Parathyroid adenoma (tissue), 2 donors: ENCODE measurements at regions not wholly inside any gene's neighbourhood (a gene's known extent, or its start where the extent isn't known, plus 50 kb on each side); places are given as distances from the start of the nearest gene placed in this dataset.

Source experiments
- H2AFZ ChIP-seq: fragments of 300-600 bp; sonication (generic); one replicate; pipeline ENCODE4 v1.7.0; 2017; ENCODE audit warnings: antibody characterized with exemption, mild to moderate bottlenecking
- H3K27ac ChIP-seq: fragments of 300-600 bp; sonication (generic); one replicate; pipeline ENCODE4 v1.7.0; 2017
- H3K27me3 ChIP-seq: fragments of 300-600 bp; sonication (generic); one replicate; pipeline ENCODE4 v1.7.0; 2017; ENCODE audit warnings: low read length; ENCODE audit not compliant: control insufficient read depth, insufficient read depth
- H3K36me3 ChIP-seq: fragments of 300-600 bp; sonication (generic); one replicate; pipeline ENCODE4 v1.7.0; 2017; ENCODE audit warnings: low read length; ENCODE audit not compliant: control insufficient read depth, insufficient read depth
- H3K4me1 ChIP-seq: fragments of 300-600 bp; sonication (generic); one replicate; pipeline ENCODE4 v1.7.0; 2017; ENCODE audit warnings: control low read depth
- H3K4me2 ChIP-seq: fragments of 300-600 bp; sonication (generic); one replicate; pipeline ENCODE4 v1.7.0; 2017; ENCODE audit warnings: low read length
- H3K4me3 ChIP-seq: fragments of 300-600 bp; sonication (generic); one replicate; pipeline ENCODE4 v1.7.0; 2017; ENCODE audit warnings: low read depth, low read length
- H3K79me2 ChIP-seq: fragments of 300-600 bp; sonication (generic); one replicate; pipeline ENCODE4 v1.7.0; 2017; ENCODE audit warnings: control low read depth
- H3K9ac ChIP-seq: fragments of 300-600 bp; sonication (generic); one replicate; pipeline ENCODE4 v1.7.0; 2017; ENCODE audit warnings: mild to moderate bottlenecking
- H3K9me3 ChIP-seq: fragments of 300-600 bp; sonication (generic); one replicate; pipeline ENCODE4 v1.7.0; 2017; ENCODE audit warnings: low read length; ENCODE audit not compliant: control insufficient read depth
- TF ChIP-seq, protein P1 (sequence below): fragments of 300-600 bp; sonication (generic); IDR thresholded peaks from one replicate; pipeline ENCODE4 v1.7.0; 2017; ENCODE audit warnings: antibody characterized with exemption, mild to moderate bottlenecking
- donor health status: primary hyperparathyroidism.

DNA sequence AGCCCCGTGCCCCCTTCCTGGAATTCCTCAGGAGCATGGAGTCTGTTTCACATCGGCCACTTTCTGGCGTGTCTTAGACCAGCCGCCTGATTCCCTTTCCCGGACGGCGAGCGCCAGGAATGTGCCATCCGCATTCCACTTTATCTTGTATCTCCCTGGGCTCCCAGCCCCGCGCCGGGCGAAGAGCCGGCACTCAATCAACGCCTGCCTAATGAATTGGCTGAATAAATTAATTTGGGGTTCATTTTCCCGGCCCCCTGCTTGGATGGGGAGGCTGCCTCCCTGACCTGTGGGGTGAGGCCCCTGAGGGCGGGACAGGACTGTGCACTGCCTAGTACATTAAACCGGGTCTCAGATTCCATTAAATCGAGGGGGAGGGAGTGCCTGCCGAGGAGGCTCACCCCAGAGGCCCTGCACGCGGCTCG is 282.3 kb upstream of the TNRC6C start:
- Histone ChIP-seq H3K27me3 (peaks cover 2% of the 10 kb centered on the region), H2AFZ (peak overlapping the region; percentile 25), H3K4me3 (no peak overlapping the region), H3K4me2 (no peak overlapping the region), H3K9ac (no peak overlapping the region), H3K4me1 (no peaks in the 10 kb centered on the region), H3K36me3 (no peaks in the 10 kb centered on the region), H3K79me2 (no peaks in the 10 kb centered on the region), H3K27ac (no peak overlapping the region), H3K9me3 (no peaks in the 10 kb centered on the region)
- TF ChIP-seq, protein P1, sequence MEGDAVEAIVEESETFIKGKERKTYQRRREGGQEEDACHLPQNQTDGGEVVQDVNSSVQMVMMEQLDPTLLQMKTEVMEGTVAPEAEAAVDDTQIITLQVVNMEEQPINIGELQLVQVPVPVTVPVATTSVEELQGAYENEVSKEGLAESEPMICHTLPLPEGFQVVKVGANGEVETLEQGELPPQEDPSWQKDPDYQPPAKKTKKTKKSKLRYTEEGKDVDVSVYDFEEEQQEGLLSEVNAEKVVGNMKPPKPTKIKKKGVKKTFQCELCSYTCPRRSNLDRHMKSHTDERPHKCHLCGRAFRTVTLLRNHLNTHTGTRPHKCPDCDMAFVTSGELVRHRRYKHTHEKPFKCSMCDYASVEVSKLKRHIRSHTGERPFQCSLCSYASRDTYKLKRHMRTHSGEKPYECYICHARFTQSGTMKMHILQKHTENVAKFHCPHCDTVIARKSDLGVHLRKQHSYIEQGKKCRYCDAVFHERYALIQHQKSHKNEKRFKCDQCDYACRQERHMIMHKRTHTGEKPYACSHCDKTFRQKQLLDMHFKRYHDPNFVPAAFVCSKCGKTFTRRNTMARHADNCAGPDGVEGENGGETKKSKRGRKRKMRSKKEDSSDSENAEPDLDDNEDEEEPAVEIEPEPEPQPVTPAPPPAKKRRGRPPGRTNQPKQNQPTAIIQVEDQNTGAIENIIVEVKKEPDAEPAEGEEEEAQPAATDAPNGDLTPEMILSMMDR: no peak

DNA sequence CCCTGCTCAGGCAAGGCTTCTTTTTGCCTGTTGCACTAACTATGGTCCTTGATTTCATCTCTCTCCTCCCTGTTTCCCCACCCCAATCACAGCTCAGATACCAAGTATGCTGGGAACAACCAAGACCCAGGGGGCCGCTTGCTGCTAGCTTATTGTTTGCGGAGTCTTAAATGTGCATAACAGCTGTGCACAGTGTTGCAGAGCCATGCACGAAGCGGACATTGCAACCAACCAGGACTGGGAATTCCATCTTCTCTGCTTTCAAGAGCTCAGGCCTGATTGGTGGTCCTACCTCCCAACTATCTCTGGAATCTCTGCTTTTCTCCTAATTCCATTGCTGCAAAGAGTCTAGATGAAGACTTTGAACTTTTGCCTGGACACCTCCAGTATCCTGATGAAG is 281.3 kb upstream of the TNRC6C start:
- Histone ChIP-seq H3K36me3 (no peaks in the 10 kb centered on the region), H2AFZ (no peak overlapping the region), H3K4me1 (no peaks in the 10 kb centered on the region), H3K4me2 (no peak overlapping the region), H3K27ac (no peak overlapping the region), H3K27me3 (peaks cover 2% of the 10 kb centered on the region), H3K4me3 (no peak overlapping the region), H3K9ac (no peak overlapping the region), H3K9me3 (no peaks in the 10 kb centered on the region), H3K79me2 (no peaks in the 10 kb centered on the region)
- TF ChIP-seq, protein P1: no peak

DNA sequence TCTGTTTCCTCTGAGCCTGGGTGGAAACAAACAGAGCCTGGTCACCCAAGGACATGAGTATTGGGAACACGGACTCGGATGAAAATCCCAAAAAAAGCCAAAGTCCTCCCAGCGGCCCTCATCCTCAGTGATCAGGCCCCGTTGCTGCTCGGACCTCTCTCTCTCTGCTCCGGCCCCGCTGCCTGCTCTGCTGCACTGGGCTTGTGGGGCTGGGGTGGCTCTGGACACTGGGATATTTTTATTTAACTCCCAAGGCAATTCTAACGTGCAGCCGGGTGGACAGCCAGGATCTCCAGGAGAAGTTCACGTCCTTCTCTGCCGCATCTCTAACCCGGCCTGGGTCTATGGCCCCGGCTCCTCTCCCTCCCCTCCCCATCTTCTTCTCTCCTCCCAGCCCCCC is 280.9 kb upstream of the TNRC6C start:
- TF ChIP-seq, protein P1: no peak
- Histone ChIP-seq H3K9ac (no peak overlapping the region), H3K4me3 (no peak overlapping the region), H3K36me3 (no peaks in the 10 kb centered on the region), H3K79me2 (no peaks in the 10 kb centered on the region), H3K27ac (no peak overlapping the region), H3K9me3 (no peaks in the 10 kb centered on the region), H3K4me1 (no peaks in the 10 kb centered on the region), H2AFZ (no peak overlapping the region), H3K4me2 (no peak overlapping the region), H3K27me3 (peaks cover 2% of the 10 kb centered on the region)

DNA sequence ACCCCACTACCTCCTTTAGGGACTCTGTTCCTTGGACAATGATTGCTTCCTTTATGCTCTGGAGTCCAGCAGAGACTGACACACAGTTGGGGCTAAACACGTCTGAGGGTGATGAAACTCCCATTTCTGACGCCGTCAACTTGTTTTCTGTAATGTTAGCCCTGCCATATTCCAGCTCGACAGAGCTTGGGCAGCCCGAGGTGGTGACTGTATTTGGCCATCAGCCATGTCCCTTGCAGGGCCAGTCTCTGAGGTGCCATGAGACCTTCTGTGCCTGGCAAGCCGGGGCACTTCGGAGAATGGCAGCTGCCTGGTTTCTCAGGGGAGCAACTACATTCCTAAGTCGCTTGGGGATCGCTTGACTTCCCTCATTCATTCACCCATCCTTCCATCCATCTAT is 278.9 kb upstream of the TNRC6C start:
- no peak overlapping the region for H3K27ac ChIP-seq

DNA sequence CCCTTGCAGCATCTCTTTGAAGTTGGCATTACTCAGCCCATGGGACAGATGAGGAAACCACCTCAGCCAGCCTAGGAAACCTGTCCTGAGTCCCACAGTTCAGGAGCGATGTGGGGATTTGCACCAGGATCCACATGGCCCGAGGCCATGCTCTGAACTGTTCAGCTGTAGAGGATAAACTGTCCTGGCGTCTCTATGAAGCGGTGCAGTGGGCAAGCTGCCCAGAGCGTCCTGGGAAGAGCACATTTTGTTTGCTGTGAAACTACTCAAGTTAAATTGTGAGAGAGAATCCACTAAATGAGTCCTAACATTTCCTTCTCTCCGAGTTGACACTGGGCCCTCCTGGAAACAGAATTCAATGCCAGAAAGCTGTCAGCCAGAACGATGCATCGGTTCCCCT is 276.6 kb upstream of the TNRC6C start:
- no peak overlapping the region for H2AFZ ChIP-seq
- no peaks in the 10 kb centered on the region for H3K36me3 ChIP-seq
- TF ChIP-seq, protein P1: no peak
- no peak overlapping the region for H3K4me2 ChIP-seq
- H3K9me3 ChIP-seq: no peaks in the 10 kb centered on the region
- H3K27me3 ChIP-seq: peaks cover 2% of the 10 kb centered on the region
- no peaks in the 10 kb centered on the region for H3K4me1 ChIP-seq
- H3K27ac ChIP-seq: no peak overlapping the region
- H3K79me2 ChIP-seq: no peaks in the 10 kb centered on the region
- H3K4me3 ChIP-seq: no peak overlapping the region
- no peak overlapping the region for H3K9ac ChIP-seq

More for the DNA sequence above, 278.9 kb upstream of the TNRC6C start:
- H3K79me2 ChIP-seq: no peaks in the 10 kb centered on the region
- no peaks in the 10 kb centered on the region for H3K36me3 ChIP-seq
- no peak overlapping the region for H2AFZ ChIP-seq
- H3K4me3 ChIP-seq: no peak overlapping the region
- TF ChIP-seq, protein P1: no peak
- H3K4me1 ChIP-seq: no peaks in the 10 kb centered on the region
- H3K27me3 ChIP-seq: peaks cover 2% of the 10 kb centered on the region
- no peaks in the 10 kb centered on the region for H3K9me3 ChIP-seq
- H3K4me2 ChIP-seq: no peak overlapping the region
- no peak overlapping the region for H3K9ac ChIP-seq
